ENCODE measurements at regions not wholly inside any gene's neighbourhood (a gene's known extent, or its start where the extent isn't known, plus 50 kb on each side); places are given as distances from the start of the nearest gene placed in this dataset.

GRCh38 chr14:89013098-89013504, 188.7 kb downstream of the TTC8 start:
- Histone ChIP-seq H3K9me3 (no peaks in the 10 kb centered on the region), H3K4me1 (peaks cover 0 to 4% (median 0%) of the 10 kb centered on the region in 3 donors), H3K4me3 (peak overlapping the region in 2 of 4 donors; percentile 31 to 36), H3K27me3 (no peaks in the 10 kb centered on the region), H3K27ac (no peak overlapping the region), H3K36me3 (no peaks in the 10 kb centered on the region)
- TF ChIP-seq CTCF (IDR thresholded peaks at IDR 0.05), result peak in 1 of 4 donors; percentile 12
- peak; percentile 90 to 95 (median 92) for ATAC-seq
- DNase-seq, result peak in 5 of 6 donors; percentile 67 to 80 (median 77)
- no peak for FAIRE-seq
- 27 to 30% methylated on average over 7 of the region's 7 CpGs for WGBS, 2 donors
- intact Hi-C loops (cut with DNase I), result no loop called here

DNA sequence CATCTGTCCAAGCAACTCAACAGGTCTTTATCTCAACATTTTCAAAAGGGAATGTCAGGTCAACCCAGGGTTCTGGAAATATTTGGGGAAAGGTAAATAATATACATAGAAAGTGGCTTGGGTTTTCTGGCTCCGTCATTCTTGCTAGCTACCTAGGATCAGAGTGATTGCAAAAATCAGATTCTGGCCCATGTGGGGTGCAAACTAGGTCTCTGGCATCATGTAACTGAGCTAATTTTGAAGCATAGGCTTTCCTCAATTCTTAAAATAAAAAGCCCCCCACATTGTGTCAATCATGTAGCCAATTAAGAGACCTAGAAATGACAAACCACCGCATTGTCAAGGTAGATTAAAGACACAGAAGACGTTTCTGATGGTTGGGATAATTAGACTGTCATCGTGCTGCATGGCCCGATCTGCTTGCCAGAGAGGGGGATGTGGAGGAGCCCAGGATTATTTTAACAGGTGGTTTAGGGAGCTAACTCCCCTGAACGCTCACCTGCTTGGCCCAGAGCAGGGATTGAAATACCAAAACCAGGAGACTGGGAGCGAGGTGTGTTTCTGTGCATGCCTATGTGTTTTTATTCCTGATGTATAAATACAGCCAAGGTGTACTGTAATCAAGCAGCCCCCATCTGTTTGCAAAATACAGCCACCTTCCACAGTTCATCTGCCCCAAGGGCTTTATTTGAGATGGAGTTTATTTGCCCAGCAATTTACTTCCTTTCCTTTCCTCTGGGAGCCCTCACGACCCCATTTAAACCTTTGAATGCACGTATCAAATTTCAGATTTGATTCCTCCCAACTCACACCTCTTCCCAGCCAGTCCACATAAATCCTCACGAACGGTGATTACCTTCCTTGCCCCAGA, 189.5 kb downstream of the TTC8 start:
- FAIRE-seq, result no peak
- no peak for DNase-seq
- no peak for TF ChIP-seq CTCF (IDR thresholded peaks at IDR 0.05)
- intact Hi-C loops (cut with DNase I), result no loop called here
- ATAC-seq, result no peak
- H3K36me3 ChIP-seq, result no peaks in the 10 kb centered on the region
- 62% methylated on average over 11 of the region's 11 CpGs for WGBS, 2 donors
- H3K4me1 ChIP-seq, result peaks cover 0 to 4% (median 0%) of the 10 kb centered on the region in 3 donors
- no peak overlapping the region for H3K27ac ChIP-seq
- no peaks in the 10 kb centered on the region for H3K27me3 ChIP-seq
- peak overlapping the region in 2 of 4 donors; percentile 31 to 36 for H3K4me3 ChIP-seq
- no peaks in the 10 kb centered on the region for H3K9me3 ChIP-seq

DNA sequence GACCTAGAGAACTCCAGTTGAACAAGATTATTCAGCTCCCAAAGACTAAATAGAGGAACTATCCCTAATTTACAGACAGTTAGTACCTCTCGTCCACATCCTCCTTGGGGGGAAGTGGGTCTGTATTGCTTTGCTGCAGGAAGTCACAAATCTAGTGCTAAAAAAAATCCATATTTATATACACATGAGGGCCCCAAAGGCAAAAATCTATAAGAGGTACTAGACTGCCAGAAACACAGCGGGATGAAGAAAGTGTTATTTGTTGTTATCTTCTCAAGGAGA, 190.1 kb downstream of the TTC8 start:
- no peak for FAIRE-seq
- intact Hi-C loops (cut with DNase I), result no loop called here
- no peak for DNase-seq
- TF ChIP-seq CTCF (IDR thresholded peaks at IDR 0.05), result no peak
- H3K27ac ChIP-seq, result no peak overlapping the region
- no peaks in the 10 kb centered on the region for H3K36me3 ChIP-seq
- no peak for ATAC-seq
- H3K27me3 ChIP-seq, result no peaks in the 10 kb centered on the region
- WGBS, 2 donors, result 80 to 87% methylated on average over 2 of the region's 2 CpGs
- H3K9me3 ChIP-seq, result no peaks in the 10 kb centered on the region
- H3K4me1 ChIP-seq, result peaks cover 0 to 4% (median 0%) of the 10 kb centered on the region in 3 donors
- H3K4me3 ChIP-seq, result no peak overlapping the region

- no peak for FAIRE-seq
- no peak for ATAC-seq
These were observed 190.6 kb downstream of the TTC8 start for GRCh38 chr14:89015016-89015415.

More at GRCh38 chr14:89015016-89015415, 190.6 kb downstream of the TTC8 start:
- DNase-seq, result no peak
- H3K36me3 ChIP-seq, result no peaks in the 10 kb centered on the region
- H3K4me3 ChIP-seq, result no peak overlapping the region
- H3K27me3 ChIP-seq, result no peaks in the 10 kb centered on the region
- peaks cover 0 to 4% (median 0%) of the 10 kb centered on the region in 3 donors for H3K4me1 ChIP-seq
- no peaks in the 10 kb centered on the region for H3K9me3 ChIP-seq
- TF ChIP-seq CTCF (IDR thresholded peaks at IDR 0.05), result no peak
- intact Hi-C loops (cut with DNase I), result no loop called here
- H3K27ac ChIP-seq, result no peak overlapping the region
- WGBS, 2 donors, result 95 to 100% methylated on average over 1 of the region's 1 CpG

All from pancreas (tissue), 10 donors.